Retina (tissue), 1 donor: ENCODE measurements at regions not wholly inside any gene's neighbourhood (a gene's known extent, or its start where the extent isn't known, plus 50 kb on each side); places are given as distances from the start of the nearest gene placed in this dataset.

Experiments
- DNase-seq: peaks from one replicate; pipeline ENCODE4 v3.0.0-alpha.2; 2016

DNA sequence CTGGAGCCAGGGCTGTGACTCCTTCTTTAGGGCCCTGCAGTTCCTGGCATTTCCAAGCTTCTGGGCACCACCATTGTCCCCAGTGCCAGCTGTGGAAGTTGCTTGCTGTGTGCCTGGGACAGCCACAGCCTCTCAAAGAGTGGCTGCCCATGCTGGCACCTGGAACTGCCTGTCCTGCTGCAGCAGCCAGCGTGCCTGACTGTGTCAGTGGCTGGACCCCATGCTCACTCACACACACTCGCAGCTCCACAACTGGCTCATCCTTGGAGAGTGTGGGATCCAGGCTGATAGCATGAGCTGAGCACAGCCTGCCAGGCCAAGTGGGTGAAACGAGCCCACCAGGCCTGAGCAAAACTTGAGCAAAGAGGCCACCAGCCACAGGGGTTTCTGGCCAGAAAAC lies 1107.6 kb downstream of the C4orf33 start:
- no peak for DNase-seq

DNA sequence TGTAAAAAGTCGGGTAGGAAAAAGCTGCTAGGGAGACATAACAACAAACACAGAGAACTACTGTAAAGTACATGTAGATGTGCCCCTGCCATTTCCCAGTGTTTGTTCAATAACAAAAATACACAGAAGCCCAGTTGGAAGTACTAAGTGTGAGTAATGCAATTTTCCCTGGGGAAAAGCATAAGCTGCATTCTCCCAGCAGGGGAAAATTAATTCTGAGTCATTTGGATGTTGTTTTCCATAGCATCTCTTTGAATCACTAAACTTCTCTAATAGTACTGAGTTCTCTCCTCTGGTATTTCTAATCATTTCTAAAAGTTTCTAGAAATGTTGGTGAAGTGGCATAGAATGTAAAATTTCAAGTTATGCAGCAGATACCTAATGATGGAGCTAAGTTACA lies 1114.9 kb downstream of the C4orf33 start:
- DNase-seq = no peak

GRCh38 chr4:130214268-130214667 lies 1118.3 kb downstream of the C4orf33 start:
- DNase-seq = no peak

DNA sequence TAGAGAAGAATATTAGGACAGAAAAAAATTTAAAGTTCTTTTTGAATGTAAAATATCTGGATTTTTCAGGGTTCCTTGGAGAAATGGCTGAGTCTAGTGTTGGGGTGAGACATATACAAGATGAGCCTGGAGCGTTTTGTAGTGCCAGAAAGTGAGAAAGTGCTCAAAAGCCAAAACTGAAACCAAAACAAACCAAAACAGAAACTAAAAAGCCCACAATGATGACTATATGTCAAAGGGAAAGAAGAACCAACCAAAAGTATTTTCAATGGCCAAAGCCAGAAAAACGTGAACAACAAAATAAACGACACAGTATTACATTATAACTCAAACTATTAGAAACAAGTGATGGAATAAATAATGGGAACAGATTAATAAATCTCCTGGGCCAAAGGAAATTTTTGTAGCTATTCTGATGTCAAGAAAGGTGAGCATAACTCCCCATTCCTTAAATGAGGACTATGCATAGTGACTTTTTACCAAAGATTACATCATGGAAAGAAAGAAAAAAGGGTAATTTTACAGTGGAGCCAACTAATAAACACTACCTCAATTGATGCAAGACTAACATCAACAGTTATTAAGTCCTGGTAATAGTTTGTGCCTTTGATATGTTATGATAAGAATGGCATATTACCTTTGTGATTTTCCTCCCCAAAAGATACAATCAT lies 1137.6 kb downstream of the C4orf33 start:
- no peak for DNase-seq

DNA sequence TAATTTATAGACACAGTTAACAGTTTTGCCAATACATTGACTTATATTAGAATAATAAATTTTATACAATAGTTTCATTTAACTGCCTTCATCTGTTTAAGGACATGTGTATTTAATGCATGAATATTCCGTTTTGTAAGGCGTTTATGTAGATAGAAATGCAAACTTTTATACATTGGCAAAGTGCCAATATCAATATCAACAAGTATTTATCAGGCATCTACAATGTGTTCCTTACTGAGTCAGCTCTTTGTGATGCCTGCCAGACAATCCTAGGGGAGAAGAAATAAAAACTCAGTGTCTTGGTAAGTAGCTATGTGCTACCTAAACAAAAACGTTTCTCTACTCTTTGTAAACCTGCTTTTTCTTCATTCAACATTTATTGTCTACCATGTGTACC lies 1142.2 kb downstream of the C4orf33 start:
- no peak for DNase-seq

DNA sequence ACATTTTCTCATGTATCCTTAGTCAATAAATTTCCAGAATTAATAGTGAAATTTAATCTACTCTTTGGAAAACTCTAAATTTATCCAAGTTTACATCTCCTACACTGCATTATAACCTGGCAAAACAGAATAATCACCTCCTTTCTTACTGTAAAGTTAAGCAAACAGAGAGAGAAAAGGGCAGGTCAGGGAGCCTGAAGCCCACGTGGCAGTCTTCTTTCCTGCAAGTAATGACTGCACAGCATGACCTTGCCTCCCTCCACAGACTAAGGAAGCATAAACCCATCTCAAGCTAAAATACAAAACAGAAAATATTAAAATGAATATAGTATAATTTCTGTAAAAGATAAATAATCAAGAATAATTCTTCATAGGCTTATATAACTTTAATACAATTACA lies 1153.0 kb downstream of the C4orf33 start:
- no peak for DNase-seq

- DNase-seq = no peak
Measured at GRCh38 chr4:130257271-130257670, 1161.3 kb downstream of the C4orf33 start.

- no peak for DNase-seq
Measured at GRCh38 chr4:130266814-130267213, 1170.9 kb downstream of the C4orf33 start.

- no peak for DNase-seq
Measured at GRCh38 chr4:130288576-130288975, 1192.6 kb downstream of the C4orf33 start.

DNA sequence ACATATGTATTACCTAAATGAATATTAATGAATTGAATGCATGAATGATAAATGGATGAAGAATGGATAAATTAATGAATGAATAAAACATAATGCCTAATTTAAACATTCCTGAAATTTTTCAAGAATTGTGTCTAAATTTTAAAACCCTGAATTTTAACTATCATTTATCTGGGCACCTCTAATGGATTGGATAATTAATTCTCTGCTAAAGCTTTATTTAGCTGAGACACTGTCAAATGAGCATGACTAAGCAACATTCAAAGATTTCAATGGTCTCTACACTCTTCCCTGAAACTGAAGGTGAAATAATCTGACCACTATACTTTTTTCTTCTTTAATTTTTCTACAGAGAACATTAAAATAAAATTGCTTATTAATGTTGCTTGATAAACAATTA lies 1197.7 kb downstream of the C4orf33 start:
- DNase-seq = no peak

DNA sequence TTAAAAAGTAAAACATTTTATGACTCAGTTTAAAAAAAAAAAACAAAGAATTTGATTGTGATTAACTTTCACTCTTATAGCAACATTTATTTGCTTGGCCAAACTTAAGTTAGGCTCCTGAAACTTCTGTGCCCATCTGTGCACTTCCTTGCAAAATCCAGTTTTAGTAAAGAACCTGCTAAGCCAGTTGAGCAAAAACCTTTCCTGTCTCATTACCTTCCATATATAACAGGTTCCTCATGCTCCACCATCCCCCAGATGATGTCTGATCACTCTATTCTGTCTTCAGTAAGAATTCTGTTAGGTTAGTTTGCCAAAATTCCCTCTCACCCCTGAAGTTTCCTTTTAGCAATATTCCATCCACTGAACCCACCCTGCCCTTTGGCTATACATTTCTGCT lies 1200.5 kb downstream of the C4orf33 start:
- DNase-seq = no peak

- DNase-seq = no peak
Measured at GRCh38 chr4:130306566-130306965, 1210.6 kb downstream of the C4orf33 start.

DNA sequence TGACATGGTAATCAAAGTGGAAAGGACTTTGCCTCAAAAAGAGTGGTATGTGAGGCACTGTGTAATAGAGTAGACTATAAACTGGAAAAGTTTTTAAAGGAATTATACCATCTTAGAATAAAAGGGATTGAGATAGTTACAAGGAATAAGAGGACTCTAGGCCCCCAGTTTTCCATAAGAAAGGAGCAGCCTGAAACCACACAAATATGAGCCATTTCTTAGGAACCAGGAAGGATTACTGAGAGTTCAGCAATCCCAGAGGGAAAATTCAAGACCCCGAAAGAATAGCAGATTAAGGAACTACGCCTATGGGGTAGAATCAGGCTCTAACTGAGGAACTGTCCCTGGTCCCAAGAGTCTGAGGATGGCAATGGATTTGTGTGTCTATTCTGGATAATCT lies 1213.3 kb downstream of the C4orf33 start:
- DNase-seq = no peak

DNA sequence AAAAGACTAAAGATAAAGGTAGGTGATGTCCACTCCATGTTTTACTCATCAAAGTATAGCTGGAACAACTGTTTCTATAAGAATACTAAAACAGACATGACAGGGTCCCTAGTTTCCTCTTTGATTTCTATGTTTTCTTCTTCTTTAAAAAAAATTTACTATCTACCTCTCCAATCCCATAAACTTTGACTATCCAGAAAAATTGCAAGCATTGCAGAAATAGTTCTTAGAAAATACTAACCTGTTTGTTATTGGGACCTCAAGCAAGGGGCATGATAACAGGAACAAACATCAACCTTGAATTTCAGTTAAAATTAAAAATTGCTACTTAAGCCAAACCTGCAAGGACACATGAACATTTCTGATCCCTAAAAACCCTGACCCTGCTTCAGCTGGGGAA lies 1226.5 kb downstream of the C4orf33 start:
- DNase-seq = no peak

DNA sequence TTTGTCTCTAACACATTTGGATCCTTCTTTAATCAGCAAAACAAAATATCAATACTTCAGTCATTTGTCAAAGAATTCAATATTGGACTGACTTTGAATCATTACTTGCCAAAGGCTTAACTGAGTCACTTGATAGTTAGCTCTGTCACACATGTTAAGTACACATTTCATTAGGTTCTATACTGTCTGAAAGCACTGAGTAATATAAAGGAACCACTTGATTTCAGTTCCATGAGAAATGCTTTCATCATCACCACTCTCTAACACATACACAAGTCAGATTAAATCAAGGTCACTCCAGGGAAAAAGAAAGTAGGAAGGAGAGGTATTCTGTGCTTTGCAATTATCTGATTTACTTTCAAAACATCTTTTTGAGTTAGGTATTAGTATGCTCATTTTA lies 1233.1 kb downstream of the C4orf33 start:
- DNase-seq = no peak

- no peak for DNase-seq
Measured at GRCh38 chr4:130333241-130333759, 1237.3 kb downstream of the C4orf33 start.

GRCh38 chr4:130335417-130336194 lies 1239.7 kb downstream of the C4orf33 start:
- no peak for DNase-seq

DNA sequence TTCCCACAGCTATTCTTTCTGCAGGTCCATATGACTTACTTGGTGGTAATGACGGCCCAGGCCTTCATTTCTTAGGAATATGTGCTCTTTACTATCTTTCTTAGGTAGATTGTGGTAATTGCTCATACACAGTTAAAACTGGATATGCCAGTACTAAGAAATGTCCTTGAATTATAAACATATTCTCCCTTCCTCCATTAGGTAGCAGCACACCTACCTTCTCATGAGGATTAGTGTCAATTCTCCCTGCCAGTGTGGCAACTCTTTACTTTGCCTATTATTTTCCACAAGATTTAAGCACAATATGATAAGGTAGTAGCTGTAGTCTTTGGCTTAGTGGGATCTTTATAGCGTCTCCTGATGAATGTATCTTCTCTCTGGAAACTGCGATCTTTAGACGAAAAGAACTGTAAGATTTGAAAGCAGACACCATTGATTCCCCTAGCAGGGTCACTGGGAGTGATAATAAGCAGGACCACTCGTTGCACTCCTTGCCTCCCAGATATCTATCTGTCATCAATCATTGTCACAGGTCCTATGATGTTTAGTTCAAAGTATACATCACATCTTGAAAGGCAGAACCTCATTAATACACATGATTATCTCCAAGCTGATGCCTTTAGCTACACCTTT lies 1240.7 kb downstream of the C4orf33 start:
- DNase-seq = no peak

DNA sequence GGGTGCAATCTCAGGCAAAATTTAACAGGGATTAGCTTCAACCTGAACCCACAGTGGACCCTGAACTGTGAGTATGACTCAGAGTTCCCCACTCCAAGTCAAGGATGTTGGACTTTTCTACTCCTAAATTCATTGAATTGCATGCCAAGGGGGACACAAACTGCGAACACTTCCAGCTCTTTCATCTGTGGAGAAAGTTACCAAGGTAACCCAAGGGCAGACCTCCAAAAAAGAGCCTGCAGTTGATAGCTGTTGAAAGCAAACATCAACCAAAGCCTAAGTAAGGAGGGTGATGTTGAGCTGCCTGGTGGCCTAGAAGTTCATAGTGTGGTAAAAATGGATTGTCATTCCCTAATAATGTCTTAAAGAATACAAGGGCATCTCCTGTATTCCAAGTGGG lies 1242.9 kb downstream of the C4orf33 start:
- DNase-seq = no peak

- DNase-seq = no peak
Measured at GRCh38 chr4:130349745-130350144, 1253.8 kb downstream of the C4orf33 start.

- no peak for DNase-seq
Measured at GRCh38 chr4:130356873-130357272, 1260.9 kb downstream of the C4orf33 start.

- no peak for DNase-seq
Measured at GRCh38 chr4:130359542-130359941, 1263.6 kb downstream of the C4orf33 start.

- DNase-seq = no peak
Measured at GRCh38 chr4:130361616-130362015, 1265.7 kb downstream of the C4orf33 start.

- DNase-seq = no peak
Measured at GRCh38 chr4:130368668-130369067, 1272.7 kb downstream of the C4orf33 start.
